ENCODE measurements at regions not wholly inside any gene's neighbourhood (a gene's known extent, or its start where the extent isn't known, plus 50 kb on each side); places are given as distances from the start of the nearest gene placed in this dataset.

DNA sequence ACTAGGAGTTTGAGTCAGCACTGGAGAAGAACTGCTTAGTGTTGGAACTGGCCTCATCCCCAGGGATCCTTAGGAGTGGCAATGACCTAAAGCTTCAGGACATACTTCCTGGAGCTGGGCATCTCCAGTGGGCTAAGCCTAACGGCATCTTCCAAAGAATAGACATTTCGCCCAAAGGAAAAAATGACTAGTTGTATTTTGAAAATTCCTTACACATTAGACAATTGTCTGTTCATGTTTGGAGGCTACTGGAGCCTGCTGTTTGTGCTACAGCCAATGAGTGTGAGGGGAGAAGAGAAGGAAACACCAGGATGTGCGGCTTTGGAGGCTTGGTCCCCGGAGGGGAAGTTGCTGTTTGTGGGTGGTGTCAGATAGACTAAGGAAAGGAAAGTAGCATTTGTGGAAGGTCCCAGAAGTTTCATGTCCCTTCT lies 77.6 kb downstream of the POLR2M start:
- Histone ChIP-seq H3K18ac (ENCODE audit: low read length) (no peak overlapping the region), H3K9me3 (ENCODE audit: insufficient read depth, low read depth, low read length) (no peaks in the 10 kb centered on the region), H3K27ac (ENCODE audit: low read depth, low read length) (no peak overlapping the region), H2BK12ac (ENCODE audit: low read length) (no peak overlapping the region), H3K4me2 (ENCODE audit: low read length) (no peak overlapping the region), H3K4ac (ENCODE audit: low read depth, low read length) (no peak overlapping the region), H3K14ac (ENCODE audit: low read length) (no peak overlapping the region), H2AK5ac (ENCODE audit: low read length) (no peak overlapping the region), H4K91ac (ENCODE audit: low read depth, low read length) (no peak overlapping the region), H2BK120ac (ENCODE audit: insufficient read depth, low read length, poor library complexity) (no peak overlapping the region), H2BK5ac (ENCODE audit: low read depth, low read length, poor library complexity) (no peak overlapping the region), H3K27me3 (ENCODE audit: insufficient read depth, low read length) (no peaks in the 10 kb centered on the region), H3K4me3 (ENCODE audit: low read depth, low read length) (no peak overlapping the region), H3K79me2 (ENCODE audit: control insufficient read depth, insufficient read depth, low read length, poor library complexity) (no peaks in the 10 kb centered on the region), H3K36me3 (ENCODE audit: control insufficient read depth in 1 of 2, insufficient read depth in 2 of 2, low read length in 2 of 2) (no peaks in the 10 kb centered on the region), H4K12ac (ENCODE audit: low read depth, low read length) (no peak overlapping the region), H4K8ac (ENCODE audit: low read depth, low read length) (no peak overlapping the region), H2AFZ (ENCODE audit: insufficient read depth, low read length, poor library complexity) (no peak overlapping the region), H3K4me1 (ENCODE audit: control insufficient read depth in 1 of 2, insufficient read depth in 2 of 2, low read length in 2 of 2) (no peaks in the 10 kb centered on the region), H3K79me1 (ENCODE audit: low read length) (no peaks in the 10 kb centered on the region), H3K9ac (ENCODE audit: low read length) (peak overlapping the region; percentile 65), H3K23ac (ENCODE audit: low read length) (no peak overlapping the region)
- no CpG with 5 or more reads among the region's 4 CpGs for WGBS (ENCODE audit: extremely low coverage, insufficient coverage, insufficient read length)
- peak; percentile 9 to 54 for DNase-seq

DNA sequence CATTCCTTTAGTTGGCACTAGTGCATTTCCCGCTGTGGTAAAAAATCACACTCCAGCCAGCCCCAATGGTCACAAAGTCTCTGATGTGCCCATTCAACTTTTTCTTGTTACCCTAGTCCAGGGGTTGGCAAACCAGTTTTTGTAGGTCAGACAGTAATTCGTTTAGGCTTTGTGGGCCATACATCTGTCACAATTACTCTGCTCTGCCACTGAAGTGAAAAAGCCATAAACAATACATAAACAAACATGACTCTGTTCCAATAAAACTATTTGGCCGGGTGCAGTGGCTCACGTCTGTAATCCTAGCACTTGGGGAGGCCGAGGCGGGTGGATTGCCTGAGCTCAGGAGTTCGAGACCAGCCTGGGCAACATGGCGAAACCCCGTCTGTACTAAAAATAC lies 78.5 kb downstream of the POLR2M start:
- H3K79me2 ChIP-seq (ENCODE audit: control insufficient read depth, insufficient read depth, low read length, poor library complexity): no peaks in the 10 kb centered on the region
- no peaks in the 10 kb centered on the region for H3K27me3 ChIP-seq (ENCODE audit: insufficient read depth, low read length)
- no peak overlapping the region for H3K9ac ChIP-seq (ENCODE audit: low read length)
- no peak overlapping the region for H4K12ac ChIP-seq (ENCODE audit: low read depth, low read length)
- H3K4ac ChIP-seq (ENCODE audit: low read depth, low read length): no peak overlapping the region
- no peaks in the 10 kb centered on the region for H3K36me3 ChIP-seq (ENCODE audit: control insufficient read depth in 1 of 2, insufficient read depth in 2 of 2, low read length in 2 of 2)
- no peak overlapping the region for H3K23ac ChIP-seq (ENCODE audit: low read length)
- H3K4me1 ChIP-seq (ENCODE audit: control insufficient read depth in 1 of 2, insufficient read depth in 2 of 2, low read length in 2 of 2): peaks cover 0 to 4% of the 10 kb centered on the region in 2 experiments
- no peak overlapping the region for H2BK120ac ChIP-seq (ENCODE audit: insufficient read depth, low read length, poor library complexity)
- H4K91ac ChIP-seq (ENCODE audit: low read depth, low read length): no peak overlapping the region
- H3K79me1 ChIP-seq (ENCODE audit: low read length): no peaks in the 10 kb centered on the region
- H2BK5ac ChIP-seq (ENCODE audit: low read depth, low read length, poor library complexity): no peak overlapping the region
- H2BK12ac ChIP-seq (ENCODE audit: low read length): no peak overlapping the region
- H2AFZ ChIP-seq (ENCODE audit: insufficient read depth, low read length, poor library complexity): no peak overlapping the region
- no peak overlapping the region for H3K4me2 ChIP-seq (ENCODE audit: low read length)
- H3K4me3 ChIP-seq (ENCODE audit: low read depth, low read length): no peak overlapping the region
- no peak overlapping the region for H2AK5ac ChIP-seq (ENCODE audit: low read length)
- H3K9me3 ChIP-seq (ENCODE audit: insufficient read depth, low read depth, low read length): no peaks in the 10 kb centered on the region
- no peak overlapping the region for H4K8ac ChIP-seq (ENCODE audit: low read depth, low read length)
- no peak overlapping the region for H3K18ac ChIP-seq (ENCODE audit: low read length)
- no peak overlapping the region for H3K27ac ChIP-seq (ENCODE audit: low read depth, low read length)
- no CpG with 5 or more reads among the region's 9 CpGs for WGBS (ENCODE audit: extremely low coverage, insufficient coverage, insufficient read length)
- DNase-seq: no peak
- H3K14ac ChIP-seq (ENCODE audit: low read length): no peak overlapping the region

DNA sequence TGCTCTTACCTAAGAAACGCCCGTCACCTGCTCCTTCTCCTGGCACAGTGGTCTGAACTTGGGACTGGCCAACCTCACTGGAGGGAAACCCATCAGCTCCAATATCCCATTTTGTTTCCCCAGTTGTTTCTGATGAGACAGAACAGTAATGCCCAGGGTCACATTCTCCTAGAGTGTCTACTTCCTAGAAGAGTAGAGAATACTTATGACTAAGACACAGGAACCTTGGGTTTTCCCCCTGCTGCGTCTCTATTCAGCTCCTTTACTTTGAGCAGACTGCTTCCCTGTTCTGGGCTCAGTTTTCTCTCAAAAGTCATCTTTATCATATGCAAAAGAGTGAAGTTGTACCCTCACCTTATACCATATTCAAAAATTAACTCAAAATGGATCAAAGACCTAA lies 79.4 kb downstream of the POLR2M start:
- peaks cover 2% of the 10 kb centered on the region for H3K9me3 ChIP-seq (ENCODE audit: insufficient read depth, low read depth, low read length)
- H3K4me1 ChIP-seq (ENCODE audit: control insufficient read depth in 1 of 2, insufficient read depth in 2 of 2, low read length in 2 of 2): peaks cover 0 to 4% of the 10 kb centered on the region in 2 experiments
- H4K12ac ChIP-seq (ENCODE audit: low read depth, low read length): no peak overlapping the region
- no peak for DNase-seq
- H3K18ac ChIP-seq (ENCODE audit: low read length): no peak overlapping the region
- no peak overlapping the region for H2BK120ac ChIP-seq (ENCODE audit: insufficient read depth, low read length, poor library complexity)
- H3K79me1 ChIP-seq (ENCODE audit: low read length): no peaks in the 10 kb centered on the region
- no peaks in the 10 kb centered on the region for H3K36me3 ChIP-seq (ENCODE audit: control insufficient read depth in 1 of 2, insufficient read depth in 2 of 2, low read length in 2 of 2)
- no peak overlapping the region for H2AK5ac ChIP-seq (ENCODE audit: low read length)
- H3K23ac ChIP-seq (ENCODE audit: low read length): no peak overlapping the region
- H3K14ac ChIP-seq (ENCODE audit: low read length): no peak overlapping the region
- no peak overlapping the region for H2AFZ ChIP-seq (ENCODE audit: insufficient read depth, low read length, poor library complexity)
- H3K4me2 ChIP-seq (ENCODE audit: low read length): no peak overlapping the region
- H2BK5ac ChIP-seq (ENCODE audit: low read depth, low read length, poor library complexity): no peak overlapping the region
- no peak overlapping the region for H3K9ac ChIP-seq (ENCODE audit: low read length)
- WGBS (ENCODE audit: extremely low coverage, insufficient coverage, insufficient read length): no CpG with 5 or more reads among the region's 3 CpGs
- H2BK12ac ChIP-seq (ENCODE audit: low read length): no peak overlapping the region
- H4K8ac ChIP-seq (ENCODE audit: low read depth, low read length): no peak overlapping the region
- no peaks in the 10 kb centered on the region for H3K27me3 ChIP-seq (ENCODE audit: insufficient read depth, low read length)
- no peak overlapping the region for H4K91ac ChIP-seq (ENCODE audit: low read depth, low read length)
- no peaks in the 10 kb centered on the region for H3K79me2 ChIP-seq (ENCODE audit: control insufficient read depth, insufficient read depth, low read length, poor library complexity)
- H3K27ac ChIP-seq (ENCODE audit: low read depth, low read length): no peak overlapping the region
- no peak overlapping the region for H3K4me3 ChIP-seq (ENCODE audit: low read depth, low read length)
- no peak overlapping the region for H3K4ac ChIP-seq (ENCODE audit: low read depth, low read length)

DNA sequence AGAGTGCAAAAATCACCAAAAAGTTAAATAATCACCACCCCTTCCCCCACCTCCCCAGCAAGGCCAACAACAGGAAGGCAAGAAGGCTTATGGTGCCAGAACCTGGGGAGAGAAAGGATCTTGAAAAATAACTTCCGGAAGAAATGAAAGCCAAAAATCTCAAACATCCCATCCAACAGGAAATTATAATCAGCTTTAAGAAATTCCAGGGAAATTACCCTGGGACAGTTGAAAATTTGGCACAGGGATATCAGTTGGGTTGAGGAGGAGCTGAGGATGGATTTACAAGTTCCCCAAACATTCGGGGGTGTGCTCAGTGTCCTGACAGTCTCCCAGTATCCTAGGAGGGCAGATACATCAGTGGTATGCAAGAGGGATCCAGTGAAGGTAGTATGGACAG lies 82.7 kb downstream of the POLR2M start:
- Histone ChIP-seq H3K27ac (ENCODE audit: low read depth, low read length) (no peak overlapping the region), H2AK5ac (ENCODE audit: low read length) (no peak overlapping the region), H4K8ac (ENCODE audit: low read depth, low read length) (no peak overlapping the region), H3K9ac (ENCODE audit: low read length) (no peak overlapping the region), H3K4ac (ENCODE audit: low read depth, low read length) (no peak overlapping the region), H3K36me3 (ENCODE audit: control insufficient read depth in 1 of 2, insufficient read depth in 2 of 2, low read length in 2 of 2) (no peaks in the 10 kb centered on the region), H3K4me3 (ENCODE audit: low read depth, low read length) (no peak overlapping the region), H2BK5ac (ENCODE audit: low read depth, low read length, poor library complexity) (no peak overlapping the region), H3K79me1 (ENCODE audit: low read length) (no peaks in the 10 kb centered on the region), H3K4me2 (ENCODE audit: low read length) (no peak overlapping the region), H3K27me3 (ENCODE audit: insufficient read depth, low read length) (no peaks in the 10 kb centered on the region), H2BK12ac (ENCODE audit: low read length) (no peak overlapping the region), H3K14ac (ENCODE audit: low read length) (no peak overlapping the region), H3K23ac (ENCODE audit: low read length) (no peak overlapping the region), H3K9me3 (ENCODE audit: insufficient read depth, low read depth, low read length) (peaks cover 6% of the 10 kb centered on the region), H2BK120ac (ENCODE audit: insufficient read depth, low read length, poor library complexity) (no peak overlapping the region), H3K18ac (ENCODE audit: low read length) (no peak overlapping the region), H3K79me2 (ENCODE audit: control insufficient read depth, insufficient read depth, low read length, poor library complexity) (no peaks in the 10 kb centered on the region), H2AFZ (ENCODE audit: insufficient read depth, low read length, poor library complexity) (no peak overlapping the region), H3K4me1 (ENCODE audit: control insufficient read depth in 1 of 2, insufficient read depth in 2 of 2, low read length in 2 of 2) (peaks cover 0 to 4% of the 10 kb centered on the region in 2 experiments), H4K91ac (ENCODE audit: low read depth, low read length) (no peak overlapping the region), H4K12ac (ENCODE audit: low read depth, low read length) (no peak overlapping the region)
- peak in 1 of 2 donors; percentile 27 for DNase-seq
- no CpG with 5 or more reads among the region's 2 CpGs for WGBS (ENCODE audit: extremely low coverage, insufficient coverage, insufficient read length)

Measured in trophoblast cell (in vitro differentiated cells and primary cell).